OCI-LY7 (cell line): ENCODE measurements at regions not wholly inside any gene's neighbourhood (a gene's known extent, or its start where the extent isn't known, plus 50 kb on each side); places are given as distances from the start of the nearest gene placed in this dataset.

Experiments used
- CTCF ChIP-seq: fragments of 200-600 bp; sonication (generic); conservative IDR thresholded peaks from 2 replicates; pipeline ENCODE4 v1.5.1; 2014; ENCODE audit warnings: mild to moderate bottlenecking, antibody characterized with exemption, low read length, moderate library complexity, mixed read lengths
- EZH2phosphoT487 ChIP-seq: fragments of 200-600 bp; sonication (generic); IDR thresholded peaks from 2 replicates; pipeline ENCODE4 v1.6.1; 2018; ENCODE audit warnings: low read depth, borderline replicate concordance, mild to moderate bottlenecking, mixed run types, antibody characterized with exemption, low read length, moderate library complexity, mixed read lengths

- no peak for TF ChIP-seq CTCF
- no peak for TF ChIP-seq EZH2phosphoT487
Measured at GRCh38 chr1:43056460-43056859, 97.8 kb upstream of the SLC2A1 start.
